Left lung (tissue), 4 donors: ENCODE measurements at regions not wholly inside any gene's neighbourhood (a gene's known extent, or its start where the extent isn't known, plus 50 kb on each side); places are given as distances from the start of the nearest gene placed in this dataset.

Experiments
- ATAC-seq: fragments of 200-7000 bp; cut with Tn5 transposase; one replicate; pipeline ENCODE4 v1.9.1; 2020; ENCODE audit warnings: moderate library complexity
- DNase-seq, 4 donors: peaks; one replicate each; pipeline ENCODE4 v3.0.0-alpha.2; 2013 to 2020
- H3K27ac ChIP-seq, 2 donors: fragments of 200-600 bp; sonication (generic) in 1 of 2; one replicate each; pipeline versions ENCODE4 v1.5.0 to v1.8.0; 2020 to 2021
- H3K27me3 ChIP-seq, 2 donors: fragments of 200-600 bp; sonication (generic) in 1 of 2; one replicate each; pipeline versions ENCODE4 v1.5.0 to v1.8.0; 2020 to 2021
- H3K36me3 ChIP-seq, 2 donors: fragments of 200-600 bp; sonication (generic) in 1 of 2; one replicate each; pipeline versions ENCODE4 v1.5.0 to v1.8.0; 2020 to 2021
- H3K4me1 ChIP-seq, 2 donors: fragments of 200-600 bp; one replicate each; pipeline ENCODE4 v1.8.0; 2021
- H3K4me3 ChIP-seq, 2 donors: fragments of 200-600 bp; sonication (generic) in 1 of 2; one replicate each; pipeline versions ENCODE4 v1.5.0 to v1.8.0; 2020 to 2021; ENCODE audit warnings: mild to moderate bottlenecking in 1 of 2
- H3K9me3 ChIP-seq, 2 donors: fragments of 200-600 bp; sonication (generic) in 1 of 2; one replicate each; pipeline versions ENCODE4 v1.5.0 to v1.8.0; 2020 to 2021
- intact Hi-C, 2 donors: fragments of 100-400 bp; cut with DNase I; formaldehyde crosslinking; loops; one replicate each; pipeline versions ENCODE4 v1.11.2 to v1.14.2; 2022
- TF ChIP-seq, protein P1 (sequence below), 2 donors: fragments of 200-600 bp; sonication (generic) in 1 of 2; IDR thresholded peaks; one replicate each; pipeline versions ENCODE4 v1.5.0 to v1.8.0; 2021; ENCODE audit warnings: antibody characterized with exemption in 2 of 2
- donor health status: DM: no; HTN: yes; CAD: no.
- donor health status: DM: no; HTN: no; CAD: no.

DNA sequence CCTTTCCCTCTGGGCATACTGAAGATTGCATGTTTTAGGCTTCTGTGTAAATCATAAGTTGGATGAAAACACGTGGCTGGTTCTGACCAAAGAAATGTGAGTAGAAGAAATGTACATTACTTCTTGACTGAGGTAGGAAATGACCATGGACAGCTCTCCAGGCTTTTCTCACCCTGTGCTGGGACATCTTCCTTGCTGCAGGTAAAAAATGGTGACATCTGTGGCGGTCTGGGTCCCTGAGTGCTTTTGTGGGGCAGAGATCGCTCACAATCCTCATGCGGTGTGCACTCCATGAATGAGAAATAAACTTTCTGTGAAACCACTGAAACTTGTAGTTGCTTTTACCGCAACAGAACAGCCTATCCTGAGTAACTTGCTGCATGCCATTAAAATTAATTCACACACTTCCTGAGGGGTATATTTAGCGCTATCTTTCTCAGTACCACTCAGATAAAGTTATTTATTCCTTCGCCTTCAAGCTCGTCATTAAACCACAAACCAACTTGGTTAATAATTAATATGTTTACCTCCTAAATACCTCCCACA is 730.4 kb downstream of the EFNA5 start:
- DNase-seq (no peak), ATAC-seq (no peak)
- intact Hi-C loops, result no loop called here
- H3K4me3 ChIP-seq, result no peak overlapping the region
- H3K9me3 ChIP-seq, result no peaks in the 10 kb centered on the region
- no peaks in the 10 kb centered on the region for H3K4me1 ChIP-seq
- no peak overlapping the region for H3K27ac ChIP-seq
- TF ChIP-seq, protein P1, sequence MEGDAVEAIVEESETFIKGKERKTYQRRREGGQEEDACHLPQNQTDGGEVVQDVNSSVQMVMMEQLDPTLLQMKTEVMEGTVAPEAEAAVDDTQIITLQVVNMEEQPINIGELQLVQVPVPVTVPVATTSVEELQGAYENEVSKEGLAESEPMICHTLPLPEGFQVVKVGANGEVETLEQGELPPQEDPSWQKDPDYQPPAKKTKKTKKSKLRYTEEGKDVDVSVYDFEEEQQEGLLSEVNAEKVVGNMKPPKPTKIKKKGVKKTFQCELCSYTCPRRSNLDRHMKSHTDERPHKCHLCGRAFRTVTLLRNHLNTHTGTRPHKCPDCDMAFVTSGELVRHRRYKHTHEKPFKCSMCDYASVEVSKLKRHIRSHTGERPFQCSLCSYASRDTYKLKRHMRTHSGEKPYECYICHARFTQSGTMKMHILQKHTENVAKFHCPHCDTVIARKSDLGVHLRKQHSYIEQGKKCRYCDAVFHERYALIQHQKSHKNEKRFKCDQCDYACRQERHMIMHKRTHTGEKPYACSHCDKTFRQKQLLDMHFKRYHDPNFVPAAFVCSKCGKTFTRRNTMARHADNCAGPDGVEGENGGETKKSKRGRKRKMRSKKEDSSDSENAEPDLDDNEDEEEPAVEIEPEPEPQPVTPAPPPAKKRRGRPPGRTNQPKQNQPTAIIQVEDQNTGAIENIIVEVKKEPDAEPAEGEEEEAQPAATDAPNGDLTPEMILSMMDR (IDR thresholded peaks at IDR 0.05), result no peak
- no peaks in the 10 kb centered on the region for H3K36me3 ChIP-seq
- no peaks in the 10 kb centered on the region for H3K27me3 ChIP-seq

DNA sequence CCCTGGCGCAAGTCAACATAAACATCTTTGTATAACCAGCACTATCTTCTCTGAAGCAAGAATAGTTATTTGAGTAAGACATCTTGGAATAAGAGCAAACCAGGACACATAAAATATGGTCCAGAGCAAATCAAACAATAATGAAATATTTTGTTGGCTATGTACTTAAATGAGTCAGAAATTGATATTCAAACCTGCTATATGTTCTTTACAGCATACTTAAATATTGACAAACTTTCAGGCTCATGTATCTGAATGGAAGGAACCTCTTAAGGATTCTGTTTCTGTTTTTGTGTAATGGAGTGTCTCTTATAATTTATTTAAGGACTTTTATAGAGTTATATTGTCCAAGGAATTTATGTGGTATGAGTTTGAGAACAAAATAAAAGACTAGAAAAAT is 747.3 kb downstream of the EFNA5 start:
- ATAC-seq, result no peak
- H3K27ac ChIP-seq, result no peak overlapping the region

DNA sequence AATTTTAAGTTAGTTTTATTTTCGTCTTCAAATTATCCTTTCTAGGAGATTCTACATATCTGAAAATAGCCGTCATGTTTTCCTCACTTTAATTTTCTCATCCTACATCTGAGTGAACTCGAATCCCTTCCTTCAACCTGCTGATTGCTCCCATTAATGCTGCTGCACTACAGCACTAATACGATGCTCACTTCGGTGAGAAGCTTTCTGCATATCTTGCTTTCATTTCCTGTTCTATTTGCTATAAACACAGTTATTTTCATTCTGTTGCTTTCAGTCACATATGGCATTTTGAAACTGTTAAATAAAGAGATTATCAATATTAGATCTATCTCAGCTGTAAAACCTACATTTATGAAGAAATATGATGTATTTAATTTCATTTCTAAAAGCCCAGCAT is 749.2 kb downstream of the EFNA5 start:
- H3K4me1 ChIP-seq, result no peaks in the 10 kb centered on the region

More for the DNA sequence above, 747.3 kb downstream of the EFNA5 start:
- Histone ChIP-seq H3K4me3 (no peak overlapping the region), H3K36me3 (no peaks in the 10 kb centered on the region), H3K27me3 (no peaks in the 10 kb centered on the region), H3K4me1 (no peaks in the 10 kb centered on the region), H3K9me3 (peaks cover 0 to 7% of the 10 kb centered on the region in 2 donors)
- TF ChIP-seq, protein P1 (IDR thresholded peaks at IDR 0.05), result no peak
- DNase-seq, result no peak
- intact Hi-C loops, result no loop called here

DNA sequence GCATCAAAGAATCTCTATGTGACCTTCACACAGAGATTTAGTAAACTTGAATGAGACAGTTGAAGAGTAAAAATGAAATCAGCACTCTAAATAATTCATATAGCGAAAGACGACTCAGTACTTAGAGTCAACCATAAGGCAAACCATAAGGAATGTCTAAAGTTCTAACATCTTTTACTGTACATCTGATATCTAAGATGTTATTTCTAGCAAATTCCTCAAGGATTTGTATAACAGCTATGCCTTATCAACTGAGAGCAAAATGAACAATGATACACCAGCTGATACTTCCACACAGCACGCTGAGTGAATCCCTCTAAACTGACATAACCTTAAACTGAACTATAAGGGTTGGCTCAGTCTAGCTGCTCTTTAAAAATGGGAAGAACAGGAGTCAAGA is 760.3 kb downstream of the EFNA5 start:
- no peaks in the 10 kb centered on the region for H3K27me3 ChIP-seq
- intact Hi-C loops, result no loop called here
- TF ChIP-seq, protein P1 (IDR thresholded peaks at IDR 0.05), result no peak
- no peak overlapping the region for H3K27ac ChIP-seq
- H3K4me3 ChIP-seq, result no peak overlapping the region
- no peaks in the 10 kb centered on the region for H3K36me3 ChIP-seq
- DNase-seq, result no peak
- H3K4me1 ChIP-seq, result no peaks in the 10 kb centered on the region
- H3K9me3 ChIP-seq, result peaks cover 0 to 2% of the 10 kb centered on the region in 2 donors
- ATAC-seq, result no peak

More for the DNA sequence above, 749.2 kb downstream of the EFNA5 start:
- Histone ChIP-seq H3K27me3 (no peaks in the 10 kb centered on the region), H3K27ac (no peak overlapping the region), H3K9me3 (peaks cover 0 to 2% of the 10 kb centered on the region in 2 donors), H3K36me3 (no peaks in the 10 kb centered on the region), H3K4me3 (no peak overlapping the region)
- intact Hi-C loops, result no loop called here
- ATAC-seq (no peak), DNase-seq (no peak)
- TF ChIP-seq, protein P1 (IDR thresholded peaks at IDR 0.05), result no peak

DNA sequence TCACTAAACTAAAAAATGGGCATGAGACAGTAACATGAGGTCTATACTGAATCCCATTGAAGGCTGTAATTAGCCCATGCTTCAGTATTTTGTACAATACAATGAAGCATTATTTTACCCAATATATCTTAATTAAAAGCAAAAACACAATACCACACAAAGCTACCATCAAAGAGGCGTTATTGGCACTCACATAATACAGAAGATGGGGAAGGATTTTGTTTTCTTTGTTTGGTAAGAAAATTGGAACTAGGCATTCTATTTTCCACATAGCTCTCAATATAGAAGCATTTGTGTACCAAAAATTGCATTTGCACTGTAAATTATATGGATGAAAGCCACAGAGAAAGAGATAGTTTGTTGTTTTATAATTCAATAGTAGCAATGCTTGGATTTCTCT is 761.0 kb downstream of the EFNA5 start:
- H3K27me3 ChIP-seq, result no peaks in the 10 kb centered on the region
- H3K4me1 ChIP-seq, result no peaks in the 10 kb centered on the region
- intact Hi-C loops, result no loop called here
- no peak overlapping the region for H3K27ac ChIP-seq
- peaks cover 0 to 2% of the 10 kb centered on the region in 2 donors for H3K9me3 ChIP-seq
- TF ChIP-seq, protein P1 (IDR thresholded peaks at IDR 0.05), result no peak
- ATAC-seq (no peak), DNase-seq (no peak)
- no peak overlapping the region for H3K4me3 ChIP-seq
- H3K36me3 ChIP-seq, result no peaks in the 10 kb centered on the region
